ENCODE measurements at regions not wholly inside any gene's neighbourhood (a gene's known extent, or its start where the extent isn't known, plus 50 kb on each side); places are given as distances from the start of the nearest gene placed in this dataset.

DNA sequence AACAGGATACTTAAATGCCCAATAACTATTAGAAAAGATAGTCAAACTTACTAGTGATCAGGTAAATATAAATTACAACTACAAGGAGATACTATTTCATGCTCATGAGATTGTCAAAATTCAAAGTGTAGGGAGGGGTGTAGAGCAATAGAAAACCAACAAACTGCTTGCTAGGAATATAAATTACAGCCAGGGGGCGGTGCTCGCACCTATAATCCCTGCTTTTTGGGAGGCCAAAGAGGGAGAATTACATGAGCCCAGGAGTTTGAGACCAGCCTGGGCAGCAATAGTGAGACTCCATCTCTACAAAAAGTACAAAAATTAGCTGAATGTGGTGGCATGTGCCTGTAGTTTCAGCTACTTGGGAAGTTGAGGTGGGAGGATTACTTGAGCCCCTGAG lies 556.5 kb upstream of the NR3C2 start:
- no peaks in the 10 kb centered on the region for H3K36me3 Mint-ChIP-seq (ENCODE audit: low read depth)
- H3K27me3 Mint-ChIP-seq (ENCODE audit: insufficient read depth): no peaks in the 10 kb centered on the region; the same call in 1 of the 2 replicates
- H3K4me1 Mint-ChIP-seq (ENCODE audit: low read depth): no peaks in the 10 kb centered on the region
- TF ChIP-seq CTCF (IDR thresholded peaks at IDR 0.05): peak; percentile 78
- H3K4me3 Mint-ChIP-seq: no peak overlapping the region
- DNase-seq: no peak
- no peak overlapping the region for H3K27ac Mint-ChIP-seq
- no peaks in the 10 kb centered on the region; the same call in 1 of the 2 replicates for H3K9me3 Mint-ChIP-seq

GRCh38 chr4:148986951-148987350 lies 544.7 kb upstream of the NR3C2 start:
- H3K27ac Mint-ChIP-seq: no peak overlapping the region
- H3K4me3 Mint-ChIP-seq: no peak overlapping the region
- peaks cover 5% of the 10 kb centered on the region for H3K9me3 Mint-ChIP-seq
- no peaks in the 10 kb centered on the region for H3K27me3 Mint-ChIP-seq (ENCODE audit: insufficient read depth)
- H3K4me1 Mint-ChIP-seq (ENCODE audit: low read depth): no peaks in the 10 kb centered on the region
- no peaks in the 10 kb centered on the region for H3K36me3 Mint-ChIP-seq (ENCODE audit: low read depth)
- no peak for DNase-seq
- no peak for TF ChIP-seq CTCF (IDR thresholded peaks at IDR 0.05)

DNA sequence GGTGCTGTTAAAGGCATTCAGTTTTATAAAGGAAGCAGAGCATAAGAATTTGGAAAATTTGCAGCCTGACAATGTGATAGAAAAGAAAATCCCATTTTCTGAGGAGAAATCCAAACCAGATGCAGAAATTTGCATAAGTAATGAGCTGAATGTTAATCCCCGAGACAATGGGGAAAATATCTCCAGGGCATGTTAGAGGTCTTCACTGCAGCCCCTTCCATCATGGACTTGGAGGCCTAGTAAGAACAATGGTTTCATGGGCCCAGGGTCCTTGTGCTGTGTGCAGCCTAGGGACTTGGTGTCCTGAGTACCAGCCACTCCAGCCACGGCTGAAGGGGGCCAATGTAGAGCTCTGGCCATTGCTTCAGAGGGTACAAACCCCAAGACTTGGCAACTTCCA lies 542.7 kb upstream of the NR3C2 start:
- no peak for DNase-seq
- no peak for TF ChIP-seq CTCF (IDR thresholded peaks at IDR 0.05)
- H3K27me3 Mint-ChIP-seq (ENCODE audit: insufficient read depth): no peaks in the 10 kb centered on the region
- no peaks in the 10 kb centered on the region for H3K36me3 Mint-ChIP-seq (ENCODE audit: low read depth)
- H3K27ac Mint-ChIP-seq: no peak overlapping the region
- no peak overlapping the region for H3K4me3 Mint-ChIP-seq
- H3K9me3 Mint-ChIP-seq: peaks cover 5% of the 10 kb centered on the region
- no peaks in the 10 kb centered on the region for H3K4me1 Mint-ChIP-seq (ENCODE audit: low read depth)

DNA sequence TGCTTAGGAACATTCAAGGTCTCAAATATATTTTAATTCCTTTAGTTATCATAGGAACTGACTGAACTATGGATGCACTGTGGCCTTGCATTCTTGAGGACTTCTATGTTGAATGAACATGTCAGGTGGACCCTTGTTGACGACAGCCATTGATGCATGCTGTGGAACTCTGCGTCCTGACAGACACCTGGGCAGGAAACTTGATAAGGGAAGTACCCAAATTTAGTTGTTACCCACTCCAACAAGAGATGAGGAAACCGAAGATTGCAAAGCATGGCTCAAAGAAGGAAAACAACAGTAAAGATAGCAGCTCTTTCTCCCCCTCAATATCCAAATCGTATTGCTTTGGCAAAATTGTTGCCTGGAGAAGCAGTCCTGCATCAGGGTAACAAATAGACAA lies 540.0 kb upstream of the NR3C2 start:
- H3K4me1 Mint-ChIP-seq (ENCODE audit: low read depth): no peaks in the 10 kb centered on the region
- H3K27ac Mint-ChIP-seq: no peak overlapping the region
- TF ChIP-seq CTCF (IDR thresholded peaks at IDR 0.05): no peak
- no peaks in the 10 kb centered on the region for H3K36me3 Mint-ChIP-seq (ENCODE audit: low read depth)
- H3K4me3 Mint-ChIP-seq: no peak overlapping the region
- no peak for DNase-seq
- H3K27me3 Mint-ChIP-seq (ENCODE audit: insufficient read depth): no peaks in the 10 kb centered on the region
- H3K9me3 Mint-ChIP-seq: peaks cover 5% of the 10 kb centered on the region

GRCh38 chr4:148980782-148981480 lies 538.7 kb upstream of the NR3C2 start:
- H3K36me3 Mint-ChIP-seq (ENCODE audit: low read depth): no peaks in the 10 kb centered on the region
- no peak for TF ChIP-seq CTCF (IDR thresholded peaks at IDR 0.05)
- H3K9me3 Mint-ChIP-seq: no peaks in the 10 kb centered on the region; the same call in 1 of the 2 replicates
- H3K4me3 Mint-ChIP-seq: no peak overlapping the region
- DNase-seq: no peak
- H3K27me3 Mint-ChIP-seq (ENCODE audit: insufficient read depth): no peaks in the 10 kb centered on the region
- no peak overlapping the region for H3K27ac Mint-ChIP-seq
- no peaks in the 10 kb centered on the region for H3K4me1 Mint-ChIP-seq (ENCODE audit: low read depth)
